ENCODE measurements at regions not wholly inside any gene's neighbourhood (a gene's known extent, or its start where the extent isn't known, plus 50 kb on each side); places are given as distances from the start of the nearest gene placed in this dataset.
"Not testable (repeated sequence)": the region's sequence is repeated elsewhere in the genome, so short reads cannot be mapped to it uniquely, and the experiment has no call there.

- Histone ChIP-seq H3K4me1 (replicated peaks in 1 of 2) (no peaks in the 10 kb centered on the region), H3K4me3 (no peak overlapping the region), H3K27ac (no peak overlapping the region)
- no peak for ATAC-seq (replicated peaks in 6 of 8)
- in situ Hi-C loops (cut with MboI; ENCODE audit: low pct_unique_long_range_greater_than_20kb in 2 of 9, low sequenced_read_pairs in 9 of 9, unreplicated experiment in 9 of 9), result no loop called here
- WGBS, 10 experiments, result 58 to 94% (median 83%) methylated on average over 3 to 4 of the region's 4 CpGs; no CpG with 5 or more reads in 2 of the 10 experiments
Measured at GRCh38 chr5:53291047-53291446, 181.5 kb upstream of the MOCS2 start.

- peak in 2 of 8 experiments; percentile 41 to 57 for ATAC-seq (replicated peaks in 6 of 8)
- Histone ChIP-seq H3K27ac (no peak overlapping the region), H3K4me1 (replicated peaks in 1 of 2) (no peaks in the 10 kb centered on the region), H3K4me3 (no peak overlapping the region)
- in situ Hi-C loops (cut with MboI; ENCODE audit: low pct_unique_long_range_greater_than_20kb in 2 of 9, low sequenced_read_pairs in 9 of 9, unreplicated experiment in 9 of 9), result no loop called here
Measured at GRCh38 chr5:53291528-53291927, 182.0 kb upstream of the MOCS2 start.

GRCh38 chr5:53298841-53299240 is 181.6 kb upstream of the FST start:
- Histone ChIP-seq H3K27ac (no peak overlapping the region), H3K4me3 (no peak overlapping the region), H3K4me1 (replicated peaks in 1 of 2) (no peaks in the 10 kb centered on the region)
- 61 to 96% (median 80%) methylated on average over 3 to 5 of the region's 5 CpGs; no CpG with 5 or more reads in 1 of the 10 experiments for WGBS, 10 experiments
- in situ Hi-C loops (cut with MboI; ENCODE audit: low pct_unique_long_range_greater_than_20kb in 2 of 9, low sequenced_read_pairs in 9 of 9, unreplicated experiment in 9 of 9), result no loop called here
- no peak for ATAC-seq (replicated peaks in 6 of 8)

- Histone ChIP-seq H3K27ac (no peak overlapping the region), H3K4me3 (no peak overlapping the region), H3K4me1 (replicated peaks in 1 of 2) (no peaks in the 10 kb centered on the region)
- in situ Hi-C loops (cut with MboI; ENCODE audit: low pct_unique_long_range_greater_than_20kb in 2 of 9, low sequenced_read_pairs in 9 of 9, unreplicated experiment in 9 of 9), result no loop called here
- ATAC-seq (replicated peaks in 6 of 8), result peak in 3 of 8 experiments; percentile 53 to 73 (median 67)
- 13 to 100% (median 65%) methylated on average over 1 of the region's 1 CpG; no CpG with 5 or more reads in 2 of the 10 experiments for WGBS, 10 experiments
Measured at GRCh38 chr5:53302529-53302928, 177.9 kb upstream of the FST start.

GRCh38 chr5:53303105-53303504 is 177.3 kb upstream of the FST start:
- H3K27ac ChIP-seq, result no peak overlapping the region
- peak in 4 of 8 experiments; percentile 25 to 85 (median 56) for ATAC-seq (replicated peaks in 6 of 8)

GRCh38 chr5:53305316-53305715 is 175.1 kb upstream of the FST start:
- H3K4me1 ChIP-seq (replicated peaks in 1 of 2); in situ Hi-C loops (cut with MboI; ENCODE audit: low pct_unique_long_range_greater_than_20kb in 2 of 9, low sequenced_read_pairs in 9 of 9, unreplicated experiment in 9 of 9); ATAC-seq (replicated peaks in 6 of 8); H3K27ac ChIP-seq; H3K4me3 ChIP-seq: not testable (repeated sequence)
- WGBS, 10 experiments, result 100% methylated on average over 1 of the region's 1 CpG; no CpG with 5 or more reads in 9 of the 10 experiments

More at GRCh38 chr5:53303105-53303504, 177.3 kb upstream of the FST start:
- H3K4me3 ChIP-seq, result no peak overlapping the region
- 0 to 91% (median 80%) methylated on average over 1 of the region's 1 CpG; no CpG with 5 or more reads in 5 of the 10 experiments for WGBS, 10 experiments
- H3K4me1 ChIP-seq (replicated peaks in 1 of 2), result no peaks in the 10 kb centered on the region
- in situ Hi-C loops (cut with MboI; ENCODE audit: low pct_unique_long_range_greater_than_20kb in 2 of 9, low sequenced_read_pairs in 9 of 9, unreplicated experiment in 9 of 9), result no loop called here

- no peak for ATAC-seq (replicated peaks in 6 of 8)
- Histone ChIP-seq H3K4me3 (no peak overlapping the region), H3K4me1 (replicated peaks in 1 of 2) (no peaks in the 10 kb centered on the region), H3K27ac (no peak overlapping the region)
- in situ Hi-C loops (cut with MboI; ENCODE audit: low pct_unique_long_range_greater_than_20kb in 2 of 9, low sequenced_read_pairs in 9 of 9, unreplicated experiment in 9 of 9), result no loop called here
- WGBS, 10 experiments, result 13 to 100% (median 56%) methylated on average over 1 to 2 of the region's 2 CpGs; no CpG with 5 or more reads in 1 of the 10 experiments
Measured at GRCh38 chr5:53309653-53310052, 170.8 kb upstream of the FST start.

- in situ Hi-C loops (cut with MboI; ENCODE audit: low pct_unique_long_range_greater_than_20kb in 2 of 9, low sequenced_read_pairs in 9 of 9, unreplicated experiment in 9 of 9), result no loop called here
- Histone ChIP-seq H3K27ac (no peak overlapping the region), H3K4me3 (no peak overlapping the region), H3K4me1 (replicated peaks in 1 of 2) (no peaks in the 10 kb centered on the region)
- peak in 1 of 8 experiments; percentile 38 for ATAC-seq (replicated peaks in 6 of 8)
- whole genome bisulfite sequencing, 10 experiments, result 70 to 100% (median 96%) methylated on average over 1 to 2 of the region's 2 CpGs
Measured at GRCh38 chr5:53311681-53312080, 168.7 kb upstream of the FST start.

- in situ Hi-C loops (cut with MboI; ENCODE audit: low pct_unique_long_range_greater_than_20kb in 2 of 9, low sequenced_read_pairs in 9 of 9, unreplicated experiment in 9 of 9), result no loop called here
- no peak overlapping the region for H3K4me3 ChIP-seq
- no peaks in the 10 kb centered on the region for H3K4me1 ChIP-seq (replicated peaks in 1 of 2)
- no peak overlapping the region for H3K27ac ChIP-seq
- WGBS, 10 experiments, result 0 to 100% (median 27%) methylated on average over 1 to 2 of the region's 2 CpGs; no CpG with 5 or more reads in 4 of the 10 experiments
- peak in 3 of 8 experiments; percentile 77 to 93 (median 82) for ATAC-seq (replicated peaks in 6 of 8)
Measured at GRCh38 chr5:53313145-53313544, 167.3 kb upstream of the FST start.

GRCh38 chr5:53318303-53318702 is 162.1 kb upstream of the FST start:
- no peak overlapping the region for H3K4me3 ChIP-seq
- 62 to 86% (median 69%) methylated on average over 1 to 2 of the region's 2 CpGs; no CpG with 5 or more reads in 1 of the 10 experiments for WGBS, 10 experiments
- no peak for ATAC-seq (replicated peaks in 6 of 8)
- no peaks in the 10 kb centered on the region for H3K4me1 ChIP-seq (replicated peaks in 1 of 2)
- no peak overlapping the region for H3K27ac ChIP-seq
- in situ Hi-C loops (cut with MboI; ENCODE audit: low pct_unique_long_range_greater_than_20kb in 2 of 9, low sequenced_read_pairs in 9 of 9, unreplicated experiment in 9 of 9), result no loop called here

- no peak for ATAC-seq (replicated peaks in 6 of 8)
- H3K27ac ChIP-seq, result no peak overlapping the region
- no peak overlapping the region for H3K4me3 ChIP-seq
- WGBS, 10 experiments, result 38 to 100% (median 92%) methylated on average over 1 to 5 of the region's 5 CpGs; no CpG with 5 or more reads in 2 of the 10 experiments
- in situ Hi-C loops (cut with MboI; ENCODE audit: low pct_unique_long_range_greater_than_20kb in 2 of 9, low sequenced_read_pairs in 9 of 9, unreplicated experiment in 9 of 9), result no loop called here
- no peaks in the 10 kb centered on the region for H3K4me1 ChIP-seq (replicated peaks in 1 of 2)
Measured at GRCh38 chr5:53319315-53319714, 161.1 kb upstream of the FST start.

- ATAC-seq (replicated peaks in 6 of 8), result no peak
- H3K4me1 ChIP-seq (replicated peaks in 1 of 2), result no peaks in the 10 kb centered on the region
- H3K27ac ChIP-seq, result no peak overlapping the region
- 0 to 100% (median 71%) methylated on average over 1 of the region's 1 CpG; no CpG with 5 or more reads in 2 of the 10 experiments for WGBS, 10 experiments
- in situ Hi-C loops (cut with MboI; ENCODE audit: low pct_unique_long_range_greater_than_20kb in 2 of 9, low sequenced_read_pairs in 9 of 9, unreplicated experiment in 9 of 9), result no loop called here
- no peak overlapping the region for H3K4me3 ChIP-seq
Measured at GRCh38 chr5:53321073-53321472, 159.4 kb upstream of the FST start.

- WGBS, 10 experiments, result 87 to 100% (median 98%) methylated on average over 1 to 2 of the region's 2 CpGs; no CpG with 5 or more reads in 2 of the 10 experiments
- Histone ChIP-seq H3K4me1 (replicated peaks in 1 of 2) (no peaks in the 10 kb centered on the region), H3K4me3 (no peak overlapping the region), H3K27ac (no peak overlapping the region)
- no peak for ATAC-seq (replicated peaks in 6 of 8)
- in situ Hi-C loops (cut with MboI; ENCODE audit: low pct_unique_long_range_greater_than_20kb in 2 of 9, low sequenced_read_pairs in 9 of 9, unreplicated experiment in 9 of 9), result no loop called here
Measured at GRCh38 chr5:53321721-53322120, 158.7 kb upstream of the FST start.

GRCh38 chr5:53322257-53322656 is 158.2 kb upstream of the FST start:
- ATAC-seq (replicated peaks in 6 of 8), result no peak
- in situ Hi-C loops (cut with MboI; ENCODE audit: low pct_unique_long_range_greater_than_20kb in 2 of 9, low sequenced_read_pairs in 9 of 9, unreplicated experiment in 9 of 9), result no loop called here
- WGBS, 10 experiments, result 67 to 90% (median 80%) methylated on average over 1 of the region's 1 CpG; no CpG with 5 or more reads in 6 of the 10 experiments
- no peak overlapping the region for H3K27ac ChIP-seq
- no peak overlapping the region for H3K4me3 ChIP-seq
- no peaks in the 10 kb centered on the region for H3K4me1 ChIP-seq (replicated peaks in 1 of 2)

Data from motor neuron (in vitro differentiated cells).